Tibial artery (tissue), 4 donors: ENCODE measurements at regions not wholly inside any gene's neighbourhood (a gene's known extent, or its start where the extent isn't known, plus 50 kb on each side); places are given as distances from the start of the nearest gene placed in this dataset.
"Not testable (repeated sequence)": the region's sequence is repeated elsewhere in the genome, so short reads cannot be mapped to it uniquely, and the experiment has no call there.

Experiments used
- DNase-seq, 2 donors: peaks; one replicate each; pipeline ENCODE4 v3.0.0-alpha.2; 2019
- H3K27ac ChIP-seq, 2 donors: fragments of 200-600 bp; sonication (generic) in 1 of 2; 1 replicate in 1 of 2; 2 replicates in 1 of 2; pipeline ENCODE4 v1.5.1; 2018 to 2019; ENCODE audit warnings: mild to moderate bottlenecking in 1 of 2
- H3K27me3 ChIP-seq, 2 donors: fragments of 200-600 bp; sonication (generic) in 1 of 2; one replicate each; pipeline versions ENCODE4 v1.5.1 to v1.6.0; 2016 to 2019
- H3K36me3 ChIP-seq, 3 donors: fragments of 200-600 bp; sonication (generic) in 2 of 3; one replicate each; pipeline ENCODE4 v1.5.1; 2016 to 2019; ENCODE audit warnings: mild to moderate bottlenecking in 2 of 3
- H3K4me1 ChIP-seq, 4 donors: fragments of 200-600 bp; sonication (generic) in 2 of 4; 1 replicate in 3 of 4; 2 replicates in 1 of 4; pipeline ENCODE4 v1.5.1; 2016 to 2019
- H3K4me3 ChIP-seq, 2 donors: fragments of 200-600 bp; sonication (generic) in 1 of 2; 1 replicate in 1 of 2; 2 replicates in 1 of 2; pipeline ENCODE4 v1.5.1; 2018 to 2019; ENCODE audit warnings: mild to moderate bottlenecking in 2 of 2
- H3K9me3 ChIP-seq, 3 donors: fragments of 200-600 bp; sonication (generic) in 1 of 3; one replicate each; pipeline ENCODE4 v1.5.1; 2016 to 2019
- CTCF ChIP-seq, 2 experiments: fragments of 200-600 bp in 1 of 2; fragments of 450-650 bp in 1 of 2; IDR thresholded peaks; one replicate each; pipeline ENCODE4 v1.5.1; 2017 to 2019; ENCODE audit warnings: antibody characterized with exemption in 2 of 2, mild to moderate bottlenecking in 1 of 2, moderate library complexity in 1 of 2
- intact Hi-C: fragments of 100-400 bp; cut with DNase I; formaldehyde crosslinking; loops from one replicate; pipeline ENCODE4 v1.15.0; 2023; ENCODE audit warnings: low total_unique reads

GRCh38 chr3:3927198-3927597 lies 128.0 kb downstream of the LRRN1 start:
- DNase-seq, result no peak
- H3K4me3 ChIP-seq, result no peak overlapping the region
- peaks cover 0 to 6% (median 0%) of the 10 kb centered on the region in 3 donors for H3K36me3 ChIP-seq
- H3K27me3 ChIP-seq, result no peaks in the 10 kb centered on the region
- peaks cover 0 to 15% (median 9%) of the 10 kb centered on the region in 3 donors for H3K9me3 ChIP-seq
- intact Hi-C loops, result no loop called here
- TF ChIP-seq CTCF (IDR thresholded peaks at IDR 0.05), result no peak
- no peaks in the 10 kb centered on the region for H3K4me1 ChIP-seq
- H3K27ac ChIP-seq, result no peak overlapping the region

GRCh38 chr3:3927965-3928364 lies 128.7 kb downstream of the LRRN1 start:
- DNase-seq, result no peak
- Histone ChIP-seq H3K27me3 (no peaks in the 10 kb centered on the region), H3K36me3 (peaks cover 0 to 6% (median 0%) of the 10 kb centered on the region in 3 donors)

GRCh38 chr3:3941380-3941779 lies 142.1 kb downstream of the LRRN1 start:
- H3K4me1 ChIP-seq, result not testable (repeated sequence)

More at GRCh38 chr3:3927965-3928364, 128.7 kb downstream of the LRRN1 start:
- Histone ChIP-seq H3K4me1 (no peaks in the 10 kb centered on the region), H3K27ac (no peak overlapping the region), H3K4me3 (no peak overlapping the region), H3K9me3 (peaks cover 0 to 15% (median 9%) of the 10 kb centered on the region in 3 donors)
- intact Hi-C loops, result no loop called here
- no peak for TF ChIP-seq CTCF (IDR thresholded peaks at IDR 0.05)

GRCh38 chr3:3951071-3951470 lies 151.8 kb downstream of the LRRN1 start:
- no peak overlapping the region for H3K4me3 ChIP-seq

More at GRCh38 chr3:3941380-3941779, 142.1 kb downstream of the LRRN1 start:
- intact Hi-C loops, H3K4me3 ChIP-seq, DNase-seq, H3K27ac ChIP-seq, H3K36me3 ChIP-seq, H3K27me3 ChIP-seq: not testable (repeated sequence)
- peaks cover 0 to 32% (median 25%) of the 10 kb centered on the region in 3 donors for H3K9me3 ChIP-seq

GRCh38 chr3:3951501-3951900 lies 152.3 kb downstream of the LRRN1 start:
- H3K36me3 ChIP-seq, result no peaks in the 10 kb centered on the region
- H3K9me3 ChIP-seq, result no peaks in the 10 kb centered on the region
- no peaks in the 10 kb centered on the region for H3K4me1 ChIP-seq
- no peak for TF ChIP-seq CTCF (IDR thresholded peaks at IDR 0.05)
- DNase-seq, result no peak
- intact Hi-C loops, result no loop called here
- no peaks in the 10 kb centered on the region for H3K27me3 ChIP-seq
- H3K27ac ChIP-seq, result no peak overlapping the region
- no peak overlapping the region for H3K4me3 ChIP-seq

More at GRCh38 chr3:3951071-3951470, 151.8 kb downstream of the LRRN1 start:
- no peak for DNase-seq
- Histone ChIP-seq H3K4me1 (no peaks in the 10 kb centered on the region), H3K36me3 (no peaks in the 10 kb centered on the region), H3K27me3 (no peaks in the 10 kb centered on the region), H3K27ac (no peak overlapping the region), H3K9me3 (peaks cover 0 to 1% (median 0%) of the 10 kb centered on the region in 3 donors)
- no peak for TF ChIP-seq CTCF (IDR thresholded peaks at IDR 0.05)
- intact Hi-C loops, result no loop called here

- DNase-seq, result not testable (repeated sequence)
These were observed 163.6 kb downstream of the LRRN1 start for GRCh38 chr3:3962867-3963266.

GRCh38 chr3:3984053-3984452 lies 184.8 kb downstream of the LRRN1 start:
- DNase-seq, result no peak
- Histone ChIP-seq H3K9me3 (no peaks in the 10 kb centered on the region), H3K4me3 (no peak overlapping the region), H3K27me3 (no peaks in the 10 kb centered on the region), H3K27ac (no peak overlapping the region), H3K4me1 (peaks cover 0 to 3% (median 0%) of the 10 kb centered on the region in 4 donors), H3K36me3 (no peaks in the 10 kb centered on the region)
- intact Hi-C loops, result no loop called here
- no peak for TF ChIP-seq CTCF (IDR thresholded peaks at IDR 0.05)

More at GRCh38 chr3:3962867-3963266, 163.6 kb downstream of the LRRN1 start:
- H3K4me3 ChIP-seq, H3K4me1 ChIP-seq, H3K36me3 ChIP-seq, intact Hi-C loops, H3K27me3 ChIP-seq, H3K9me3 ChIP-seq, H3K27ac ChIP-seq: not testable (repeated sequence)
